ENCODE measurements at regions not wholly inside any gene's neighbourhood (a gene's known extent, or its start where the extent isn't known, plus 50 kb on each side); places are given as distances from the start of the nearest gene placed in this dataset.

DNA sequence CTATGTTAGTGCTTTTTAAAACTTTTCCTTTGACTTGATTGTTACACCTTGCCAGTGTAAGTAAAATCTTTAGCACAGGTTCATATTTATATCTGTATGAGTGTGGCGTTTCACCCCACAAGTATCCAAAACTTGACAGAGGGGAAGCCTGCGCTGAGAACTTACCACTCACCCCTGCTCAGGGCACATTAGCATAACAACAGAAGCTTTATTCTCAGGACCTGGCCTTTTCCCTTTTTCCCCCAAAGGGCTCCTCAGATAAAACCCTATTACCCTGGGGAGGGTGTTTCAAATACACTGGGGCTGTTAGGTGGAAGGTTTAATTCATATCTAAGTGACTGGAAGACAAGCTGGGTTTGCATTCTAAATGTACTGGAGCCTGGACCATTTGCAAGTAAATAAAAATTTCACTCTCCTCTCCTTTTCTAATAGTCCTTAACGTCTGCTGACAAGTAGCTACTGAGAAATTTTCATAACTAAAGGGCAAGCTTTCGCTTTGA lies 276.6 kb downstream of the RNF152 start:
- DNase-seq, result no peak

DNA sequence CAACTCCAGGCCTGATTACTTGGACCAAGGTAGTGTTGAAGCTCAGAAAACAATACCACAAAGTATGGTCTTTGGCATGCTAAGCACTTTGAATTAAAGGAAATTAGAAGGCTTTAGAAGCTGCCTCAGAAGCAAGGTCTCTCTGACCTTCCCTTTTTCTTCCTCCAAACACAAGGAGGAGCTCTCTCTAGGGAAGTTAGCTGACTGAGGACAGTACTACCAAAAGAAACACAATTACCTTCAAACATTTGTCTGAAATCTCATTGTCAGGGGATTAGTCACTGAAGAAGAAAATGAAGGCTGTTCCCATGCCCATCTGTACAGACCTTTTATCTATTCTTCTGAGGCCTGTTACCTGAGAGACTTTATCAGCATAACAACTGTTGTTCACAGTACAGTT lies 279.3 kb downstream of the CDH20 start:
- DNase-seq, result no peak

DNA sequence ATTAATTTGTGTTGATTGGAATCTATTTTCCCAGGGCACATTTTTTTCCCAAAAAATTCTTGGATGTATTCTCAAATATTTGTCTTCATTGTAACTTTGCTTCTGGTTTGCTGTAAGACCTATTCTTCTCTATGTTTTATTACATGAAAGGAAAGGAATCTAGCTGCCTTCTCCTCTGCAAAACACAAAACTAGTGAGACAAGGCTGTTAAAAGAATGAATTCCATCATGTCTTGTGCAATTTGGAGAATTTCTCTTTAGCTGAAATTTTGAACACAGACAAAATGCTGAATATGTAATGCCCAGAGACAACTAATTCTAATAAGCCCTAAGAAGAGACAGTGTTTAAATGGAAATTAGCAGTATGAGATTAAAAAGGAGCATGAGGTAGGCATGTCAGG lies 275.9 kb downstream of the CDH20 start:
- DNase-seq, result no peak

DNA sequence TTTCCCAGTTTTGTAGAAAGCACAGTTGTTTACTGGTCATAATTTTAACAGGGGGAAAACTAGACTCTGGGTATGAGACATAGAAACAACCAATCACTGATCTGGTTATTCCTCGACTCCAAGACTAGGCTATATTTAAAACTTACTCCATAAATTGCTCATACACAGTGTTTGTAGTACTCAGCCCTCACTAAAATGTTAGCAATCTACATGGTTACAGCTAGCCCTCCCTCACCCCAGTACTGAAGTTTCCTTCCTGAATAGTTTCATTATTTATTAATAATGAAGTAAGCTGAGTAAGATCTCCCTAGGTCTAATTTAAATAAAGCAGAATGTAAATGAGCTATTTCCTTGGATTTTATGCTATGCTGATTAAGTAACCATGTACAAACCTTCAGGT lies 275.1 kb downstream of the CDH20 start:
- DNase-seq, result no peak

DNA sequence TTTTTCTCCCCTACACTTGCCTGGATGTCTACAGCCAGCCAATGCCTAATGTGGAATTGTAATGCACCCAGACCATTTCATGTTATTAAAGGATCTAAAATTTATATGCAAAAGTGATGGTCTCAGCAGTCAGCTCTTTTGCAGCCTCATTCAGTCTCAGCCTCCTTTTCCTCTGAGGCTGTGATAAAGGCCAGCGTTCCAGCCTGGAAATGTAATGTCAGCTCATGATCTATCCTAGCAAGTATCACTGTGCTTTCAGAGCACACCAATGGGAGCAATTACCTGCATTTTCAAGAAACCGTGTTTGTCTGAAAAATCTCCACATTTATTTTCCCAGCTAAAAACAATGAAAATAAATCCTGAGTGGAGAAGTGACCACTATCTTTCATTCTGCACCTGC lies 274.6 kb downstream of the CDH20 start:
- no peak for DNase-seq

DNA sequence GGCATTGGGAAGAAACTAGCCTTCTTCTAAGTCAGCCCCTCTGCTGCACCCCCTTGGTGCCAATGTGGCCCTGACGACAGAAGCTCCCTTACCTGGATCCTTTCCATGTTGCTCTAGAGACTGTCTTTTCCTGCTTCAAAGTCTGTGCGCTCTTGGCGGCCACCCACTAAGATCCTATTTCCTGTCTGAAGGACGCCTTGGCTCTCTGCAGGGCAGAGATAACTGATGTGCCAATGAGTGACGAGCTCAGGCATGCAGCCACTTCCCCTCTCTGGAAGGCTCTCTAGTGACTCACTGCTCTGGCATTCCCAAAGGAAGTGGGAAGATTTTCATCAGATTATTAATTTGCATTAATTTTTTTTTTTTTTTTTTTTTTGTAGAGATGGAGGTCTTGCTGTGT lies 273.5 kb downstream of the CDH20 start:
- DNase-seq, result no peak

DNA sequence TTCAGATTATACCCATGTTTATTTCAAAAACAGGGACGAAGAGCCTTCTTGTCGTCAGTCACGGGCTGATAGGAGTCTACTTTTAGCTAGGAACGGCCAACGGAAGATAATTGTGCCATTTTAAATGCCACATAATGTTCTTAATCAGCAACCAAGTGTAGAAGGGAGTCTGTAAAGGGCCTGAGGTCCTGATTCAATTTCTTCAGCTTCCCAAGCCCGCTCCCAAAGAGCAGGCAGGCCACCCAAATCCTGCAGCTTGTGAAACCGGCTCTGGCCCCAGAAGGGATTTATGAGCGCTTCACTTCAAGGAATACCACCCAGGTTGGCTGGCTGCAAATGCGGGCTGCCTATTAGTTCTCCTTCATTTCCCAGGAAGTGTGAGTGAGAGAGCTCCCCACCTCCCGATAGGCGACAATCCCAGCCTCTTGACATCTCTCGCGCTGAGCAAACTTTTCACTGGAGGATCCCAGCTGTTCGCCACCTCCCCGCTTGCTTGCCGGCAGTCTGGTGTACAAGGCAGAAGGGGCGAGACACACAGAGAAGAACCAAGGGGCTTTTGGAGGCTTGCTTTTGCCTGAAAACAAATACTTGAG lies 272.9 kb downstream of the CDH20 start:
- DNase-seq, result no peak

DNA sequence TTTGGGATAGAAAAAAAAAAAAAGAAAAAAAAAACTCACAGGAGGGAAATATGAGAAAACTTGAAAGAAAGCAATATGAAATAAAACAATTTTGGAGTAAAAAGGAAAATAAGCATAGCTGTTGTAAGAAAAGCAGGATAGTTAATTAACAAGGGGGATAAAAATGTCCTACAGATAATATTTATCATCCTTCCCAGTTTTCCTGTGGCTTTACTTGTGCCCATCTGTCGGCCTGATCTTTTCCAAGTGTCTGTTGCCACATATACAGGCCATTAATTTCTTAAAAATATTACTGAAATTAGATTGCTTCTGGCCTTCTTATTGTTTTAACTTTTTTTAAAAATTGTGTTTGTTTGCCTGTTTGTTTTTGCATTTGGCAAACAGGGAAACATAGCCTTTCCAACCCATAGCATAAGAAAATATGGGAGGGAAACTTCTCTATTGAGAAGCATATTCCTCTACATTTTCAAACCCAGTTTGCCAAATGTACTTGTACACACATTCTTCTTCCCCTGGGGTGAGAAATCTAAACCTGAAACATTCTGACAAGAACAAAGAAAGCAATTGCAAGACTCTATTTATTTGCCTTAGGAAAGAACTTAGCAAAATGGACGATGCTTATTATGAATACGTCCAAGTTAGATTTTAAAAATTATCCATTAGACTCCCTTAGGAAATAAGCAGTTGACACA lies 272.3 kb downstream of the CDH20 start:
- DNase-seq, result no peak
